Left lobe of liver (tissue), 2 donors: ENCODE measurements at regions not wholly inside any gene's neighbourhood (a gene's known extent, or its start where the extent isn't known, plus 50 kb on each side); places are given as distances from the start of the nearest gene placed in this dataset.
"Not testable (repeated sequence)": the region's sequence is repeated elsewhere in the genome, so short reads cannot be mapped to it uniquely, and the experiment has no call there.

Source experiments
- ATAC-seq: fragments of 200-7000 bp; cut with Tn5 transposase; one replicate; pipeline ENCODE4 v1.9.1; 2020; ENCODE audit warnings: mild to moderate bottlenecking, moderate library complexity
- DNase-seq: peaks from one replicate; pipeline ENCODE4 v3.0.0-alpha.2; 2020; ENCODE audit warnings: low spot score
- donor health status: DM: no; HTN: no; CAD: no; lungs with moderate emphysema.
- donor health status: DM: no; HTN: yes; CAD: no.

GRCh38 chr12:29899212-29899931 lies 115.6 kb upstream of the TMTC1 start:
- DNase-seq, result no peak
- ATAC-seq, result peak; percentile 94

GRCh38 chr12:29895966-29896365 lies 112.2 kb upstream of the TMTC1 start:
- ATAC-seq, result no peak
- no peak for DNase-seq

DNA sequence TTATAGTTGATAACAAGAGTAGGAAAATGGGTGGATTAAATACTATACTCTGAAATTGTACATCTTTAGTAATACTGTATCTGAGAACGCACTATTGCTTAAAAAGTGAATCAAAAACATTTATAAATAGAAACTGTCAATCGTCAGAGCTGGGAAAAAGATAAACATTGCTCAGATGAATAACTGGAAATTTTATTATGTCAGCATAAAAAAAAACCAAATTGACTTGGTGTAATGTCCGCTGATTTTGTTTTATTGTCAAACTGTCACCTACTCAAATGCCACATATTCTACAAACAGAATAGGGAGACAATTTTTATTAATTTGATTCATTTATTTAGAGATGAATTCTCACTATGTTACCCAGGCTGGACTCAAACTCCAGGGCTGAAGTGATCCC lies 109.3 kb upstream of the TMTC1 start:
- DNase-seq (no peak), ATAC-seq (no peak)

DNA sequence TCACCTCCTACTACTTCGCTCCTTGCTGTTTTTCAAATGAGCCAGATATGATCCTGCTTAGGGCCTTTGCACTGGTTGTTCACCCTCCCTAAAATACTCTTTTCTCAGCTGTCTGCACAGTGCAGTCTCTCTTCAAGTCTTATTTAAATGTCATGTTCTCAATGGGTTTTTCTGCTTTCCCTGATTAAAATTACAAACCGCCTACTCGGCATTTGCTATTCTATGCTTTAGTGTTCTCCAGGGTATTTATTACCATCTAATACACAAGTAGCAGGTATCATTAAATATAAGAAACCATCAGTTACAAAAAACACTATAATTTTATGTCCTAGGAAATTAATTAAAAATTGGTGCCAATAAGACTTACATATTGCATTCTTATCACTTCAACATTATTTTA lies 108.0 kb upstream of the TMTC1 start:
- no peak for ATAC-seq
- DNase-seq, result no peak

DNA sequence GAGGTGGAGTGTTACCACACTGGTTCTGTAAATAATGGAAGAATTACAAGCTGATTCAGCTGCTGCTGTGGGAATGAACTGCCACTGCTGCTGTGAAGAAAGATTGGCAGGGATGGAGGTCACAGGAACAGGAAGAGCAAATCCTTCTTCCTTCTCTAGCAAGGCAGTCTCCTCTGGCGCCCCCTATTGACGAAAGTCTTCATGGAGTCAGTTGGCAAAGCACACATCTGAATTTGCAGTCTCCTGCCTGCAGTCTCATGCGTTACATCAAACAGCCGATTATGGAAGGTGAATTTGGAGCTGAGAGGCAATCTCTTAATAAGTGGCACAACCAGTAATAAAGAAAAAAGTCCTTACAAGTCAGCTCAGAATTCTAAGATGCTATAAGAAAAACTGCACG lies 106.0 kb upstream of the TMTC1 start:
- ATAC-seq, result peak; percentile 65
- DNase-seq, result no peak

DNA sequence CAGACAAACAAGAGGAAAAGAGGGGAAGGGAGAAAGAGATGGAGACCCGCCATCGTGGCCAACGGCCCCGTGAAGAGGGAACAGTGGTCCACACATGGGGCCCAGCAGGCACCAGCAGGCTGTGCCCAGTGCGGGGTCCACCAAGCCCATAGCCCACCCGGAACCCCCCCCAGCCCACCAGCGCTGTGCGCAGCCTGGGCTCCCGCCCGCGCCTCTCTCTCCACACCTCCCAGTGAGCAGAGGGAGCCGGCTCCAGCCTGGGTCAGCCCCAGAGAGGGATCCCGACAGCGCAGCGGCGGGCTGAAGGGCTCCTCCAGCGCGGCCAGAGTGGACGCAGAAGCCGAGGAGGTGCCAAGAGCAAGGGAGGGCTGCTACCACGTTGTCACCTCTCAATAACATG lies 105.0 kb upstream of the TMTC1 start:
- DNase-seq (no peak), ATAC-seq (no peak)

DNA sequence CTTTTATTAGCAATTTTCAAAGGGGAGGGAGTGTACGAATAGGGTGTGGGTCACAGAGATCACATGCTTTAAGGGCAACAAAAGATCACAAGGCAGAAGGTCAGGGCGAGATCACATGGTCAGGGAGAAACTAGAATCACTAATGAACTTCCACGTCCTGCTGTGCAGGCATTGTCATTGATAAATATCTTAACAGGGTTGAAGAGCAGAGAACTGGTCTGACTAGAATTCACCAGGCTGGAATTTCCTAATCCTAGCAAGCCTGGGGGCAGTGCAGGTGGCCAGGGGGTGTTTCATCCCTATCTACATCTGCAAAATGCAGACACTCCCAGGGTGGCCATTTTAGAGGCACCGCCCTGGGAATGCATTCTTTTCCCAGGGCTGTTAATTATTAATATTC lies 101.2 kb upstream of the TMTC1 start:
- not testable (repeated sequence) for DNase-seq, ATAC-seq

DNA sequence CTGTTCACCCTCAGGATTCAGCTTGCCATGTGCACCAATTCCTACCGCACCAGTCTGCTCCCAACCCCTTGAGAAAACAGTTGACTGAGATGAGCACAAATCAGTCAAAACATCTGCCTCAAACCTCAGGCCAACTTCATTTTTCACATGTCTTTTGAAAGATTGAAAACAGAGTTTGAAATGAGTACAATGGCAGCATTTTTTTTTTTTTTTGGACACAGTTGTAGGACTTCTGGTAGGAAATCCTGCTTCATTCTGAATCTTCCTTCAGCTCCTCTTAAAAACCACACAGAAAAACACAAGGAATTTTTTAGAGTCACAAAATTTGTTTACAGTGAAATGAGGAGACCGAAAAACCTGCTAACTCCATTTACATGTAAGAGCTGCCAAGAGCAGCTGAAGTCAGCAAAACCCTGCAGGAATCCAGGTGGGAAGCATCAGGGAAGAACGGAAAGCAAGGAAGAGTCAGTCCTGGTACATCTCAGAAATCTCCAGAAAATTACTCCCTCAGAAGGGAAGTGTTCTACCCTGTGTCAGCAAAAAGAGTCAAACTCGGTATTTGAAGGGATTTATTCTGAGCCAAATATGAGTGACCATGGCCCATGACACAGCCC lies 100.3 kb upstream of the TMTC1 start:
- no peak for DNase-seq
- ATAC-seq, result no peak

GRCh38 chr12:29883525-29883924 lies 99.8 kb upstream of the TMTC1 start:
- DNase-seq (no peak), ATAC-seq (no peak)

DNA sequence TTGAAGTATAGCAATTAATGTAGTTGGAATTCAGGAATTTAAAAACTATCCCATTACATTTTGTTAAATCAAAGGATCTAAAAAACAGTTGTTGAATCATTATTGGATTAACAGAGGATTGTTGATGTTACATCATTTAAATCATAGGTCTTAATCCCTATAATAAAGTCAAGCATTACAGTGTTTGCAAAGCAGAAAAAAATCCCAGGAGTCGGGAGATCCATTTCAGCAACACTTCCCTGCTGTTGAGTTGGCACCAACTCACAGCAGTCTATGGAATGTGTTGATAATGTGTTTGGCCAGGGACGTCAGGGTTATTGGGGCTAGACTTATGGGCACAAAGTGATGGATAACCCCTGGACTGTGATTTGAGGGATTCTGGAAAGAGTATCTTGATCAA lies 99.1 kb upstream of the TMTC1 start:
- no peak for DNase-seq
- ATAC-seq, result no peak

- DNase-seq, result no peak
- ATAC-seq, result no peak
Observed at GRCh38 chr12:29880987-29881386, 97.2 kb upstream of the TMTC1 start.

GRCh38 chr12:29879606-29880308 lies 96.0 kb upstream of the TMTC1 start:
- no peak for ATAC-seq
- DNase-seq, result no peak

- DNase-seq (no peak), ATAC-seq (no peak)
Observed at GRCh38 chr12:29869946-29870345, 86.2 kb upstream of the TMTC1 start.

- DNase-seq (no peak), ATAC-seq (no peak)
Observed at GRCh38 chr12:29867823-29868222, 84.1 kb upstream of the TMTC1 start.

DNA sequence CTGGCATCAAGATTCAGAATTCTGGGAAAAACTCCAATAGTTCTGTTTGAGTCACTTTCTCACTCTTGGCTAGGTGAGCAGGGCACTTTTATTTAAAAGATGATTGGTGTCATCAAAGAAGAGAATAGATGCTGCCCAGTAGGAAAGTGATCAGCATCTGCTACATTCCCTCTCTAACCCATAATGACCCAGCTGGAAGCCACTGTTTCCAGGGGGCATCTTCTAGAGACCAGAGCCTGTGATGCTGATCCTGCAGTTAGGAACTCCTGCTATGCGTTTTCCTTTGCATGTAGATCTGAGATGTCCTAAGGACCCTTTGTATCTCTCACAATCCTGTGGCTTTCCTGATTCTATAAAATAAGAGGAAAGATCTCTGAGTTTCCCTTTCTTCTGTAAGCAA lies 79.9 kb upstream of the TMTC1 start:
- ATAC-seq, result no peak
- DNase-seq, result no peak

DNA sequence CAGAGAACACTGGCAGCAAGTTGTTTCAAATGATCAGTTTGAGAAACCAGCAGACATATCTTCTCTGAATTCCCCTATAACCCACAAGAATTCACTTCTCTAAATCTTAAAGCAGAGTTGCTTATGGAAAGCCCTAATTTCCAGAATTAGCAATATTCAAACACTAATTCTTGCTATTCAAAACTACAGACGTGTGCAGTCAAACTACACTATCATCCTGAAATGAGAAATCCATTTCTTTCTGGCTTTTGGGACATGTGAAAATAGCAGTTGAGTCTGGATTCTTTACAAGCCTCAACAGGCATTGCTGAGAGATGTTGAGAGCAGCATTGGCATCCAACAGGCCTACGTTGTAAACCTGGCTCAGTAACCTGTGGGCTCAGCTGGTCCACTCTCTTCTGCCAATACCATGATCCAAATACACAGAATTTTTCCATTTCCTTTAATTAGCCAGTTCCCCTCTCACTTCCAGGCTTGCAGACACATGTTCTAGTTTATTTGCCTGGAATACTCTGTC lies 74.6 kb upstream of the TMTC1 start:
- DNase-seq, result no peak
- no peak for ATAC-seq

- ATAC-seq (no peak), DNase-seq (no peak)
Observed at GRCh38 chr12:29847246-29847645, 63.5 kb upstream of the TMTC1 start.

DNA sequence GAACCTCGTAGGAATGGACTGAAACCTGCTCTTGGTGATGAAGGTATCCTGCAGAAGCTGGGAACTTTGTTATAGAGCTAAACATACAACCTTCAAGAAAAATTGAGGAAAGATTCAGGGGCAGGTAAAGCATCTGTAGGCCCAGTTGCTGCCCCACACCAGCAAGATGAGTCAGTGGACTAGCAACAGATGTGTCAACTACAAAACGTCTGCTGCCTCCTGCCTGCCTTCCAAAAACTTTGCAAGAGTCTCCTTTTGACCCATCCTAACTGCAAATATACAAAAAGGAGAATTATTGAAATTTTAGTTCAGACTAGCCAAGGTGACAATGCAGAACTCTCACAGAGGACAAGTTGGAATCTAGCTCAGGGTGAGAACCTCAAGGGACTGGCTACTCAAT lies 60.9 kb upstream of the TMTC1 start:
- ATAC-seq, result no peak
- DNase-seq, result no peak

- DNase-seq (no peak), ATAC-seq (no peak)
Observed at GRCh38 chr12:29843036-29843435, 59.3 kb upstream of the TMTC1 start.

- DNase-seq (no peak), ATAC-seq (no peak)
Observed at GRCh38 chr12:29838768-29839167, 55.0 kb upstream of the TMTC1 start.
